Natural killer cell treated with Interleukin-12 subunit alpha and Interleukin-12 subunit beta and Interleukin-15 and Interleukin-18, amount 100 ng/mL, for 72 hours (primary cell): ENCODE measurements at regions not wholly inside any gene's neighbourhood (a gene's known extent, or its start where the extent isn't known, plus 50 kb on each side); places are given as distances from the start of the nearest gene placed in this dataset.

ENCODE experiments used
- ATAC-seq, 2 donors: fragments of 150-1000 bp; cut with Tn5 transposase in 1 of 2; sonication (Bioruptor Pico), chemical (Tn5 transposase) in 1 of 2; 2 replicates each; pipeline ENCODE4 v1.10.0; 2021
- DNase-seq: peaks from one replicate; pipeline ENCODE4 v3.0.0; 2022; ENCODE audit warnings: low spot score
- H3K27ac Mint-ChIP-seq, 2 donors: 1 replicate in 1 of 2; 2 replicates in 1 of 2; pipeline ENCODE4 v1.8.0; 2022; ENCODE audit warnings: mixed read lengths in 2 of 2, mild to moderate bottlenecking in 1 of 2, moderate library complexity in 1 of 2
- H3K27me3 Mint-ChIP-seq, 2 donors: 1 replicate in 1 of 2; 2 replicates in 1 of 2; pipeline ENCODE4 v1.8.0; 2022; ENCODE audit warnings: mixed read lengths in 2 of 2
- H3K36me3 Mint-ChIP-seq: one replicate; pipeline ENCODE4 v1.8.0; 2022; ENCODE audit warnings: mixed read lengths
- H3K4me1 Mint-ChIP-seq, 2 donors: 1 replicate in 1 of 2; 2 replicates in 1 of 2; pipeline ENCODE4 v1.8.0; 2022; ENCODE audit warnings: low read depth in 2 of 2, mixed read lengths in 2 of 2, mild to moderate bottlenecking in 1 of 2
- H3K4me3 Mint-ChIP-seq: one replicate; pipeline ENCODE4 v1.8.0; 2022; ENCODE audit warnings: mixed read lengths
- H3K9me3 Mint-ChIP-seq: 2 replicates; pipeline ENCODE4 v1.8.0; 2022; ENCODE audit warnings: mixed read lengths

DNA sequence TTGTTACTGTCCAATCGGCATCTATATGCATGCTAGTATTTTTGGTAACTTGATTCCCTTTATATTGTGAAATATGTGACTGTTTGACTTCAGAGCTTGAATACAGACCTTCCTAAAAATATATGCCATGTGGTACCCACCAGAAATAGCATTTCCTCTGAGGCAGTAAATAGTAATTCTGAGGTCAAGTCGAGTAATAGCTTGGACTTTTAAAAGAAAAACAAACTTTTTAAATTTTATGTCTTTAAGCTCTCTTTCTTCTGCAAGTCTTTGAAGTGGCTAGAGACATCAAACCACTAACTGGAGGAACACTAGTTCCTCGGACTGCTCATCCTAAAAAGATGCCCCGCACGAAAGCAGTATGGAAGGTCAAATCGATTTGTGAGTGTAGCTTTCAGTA, 396.8 kb upstream of the SLC14A2 start:
- H3K9me3 Mint-ChIP-seq = no peaks in the 10 kb centered on the region
- DNase-seq = no peak
- H3K27ac Mint-ChIP-seq = no peak overlapping the region
- H3K27me3 Mint-ChIP-seq = peaks cover 3 to 19% of the 10 kb centered on the region in 2 donors
- ATAC-seq = no peak
- no peaks in the 10 kb centered on the region for H3K36me3 Mint-ChIP-seq
- no peak overlapping the region for H3K4me3 Mint-ChIP-seq
- H3K4me1 Mint-ChIP-seq = peaks cover 0 to 3% of the 10 kb centered on the region in 2 donors

DNA sequence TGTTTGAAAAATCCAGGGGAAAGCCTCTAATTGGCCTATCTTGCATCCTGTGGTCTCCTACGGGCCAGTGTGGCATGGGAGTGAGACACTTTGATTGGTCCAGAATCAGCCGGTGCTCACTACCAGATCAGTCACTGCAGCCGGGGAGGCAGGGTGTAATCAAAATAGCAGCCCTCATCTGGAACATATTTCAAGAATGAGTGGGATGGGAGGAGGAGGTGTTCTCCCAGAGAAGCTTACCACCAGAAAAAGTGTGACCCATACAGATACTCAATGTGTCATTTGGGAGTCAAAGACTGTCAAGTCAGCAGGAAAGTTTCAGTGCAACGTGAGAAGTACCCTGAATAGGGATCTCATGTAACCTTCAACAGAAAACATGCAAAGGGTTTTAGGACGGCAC, 393.9 kb upstream of the SLC14A2 start:
- Mint-ChIP-seq H3K27ac (no peak overlapping the region), H3K36me3 (no peaks in the 10 kb centered on the region), H3K4me1 (peaks cover 0 to 3% of the 10 kb centered on the region in 2 donors), H3K4me3 (no peak overlapping the region), H3K27me3 (peaks cover 3 to 19% of the 10 kb centered on the region in 2 donors), H3K9me3 (no peaks in the 10 kb centered on the region)
- ATAC-seq (no peak), DNase-seq (no peak)

DNA sequence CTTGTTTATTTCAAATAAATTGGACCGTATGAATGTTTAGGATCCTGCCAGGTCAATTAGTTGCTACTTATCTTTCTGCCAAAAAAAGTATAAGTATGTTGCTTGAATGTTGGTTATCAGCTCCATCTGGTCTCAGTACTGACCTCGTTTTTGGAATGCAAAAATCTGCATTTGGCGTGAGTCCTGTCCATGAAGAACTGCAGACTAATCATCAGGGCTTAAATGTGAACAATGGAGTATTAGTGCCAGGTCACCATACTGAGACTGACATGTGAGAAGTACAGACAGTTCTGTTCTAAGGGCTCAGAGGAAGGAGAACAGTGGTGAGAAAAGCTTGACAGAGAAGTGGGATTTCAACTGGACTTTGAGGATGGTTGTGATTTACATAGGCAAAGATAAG, 393.1 kb upstream of the SLC14A2 start:
- H3K9me3 Mint-ChIP-seq = no peaks in the 10 kb centered on the region
- H3K36me3 Mint-ChIP-seq = no peaks in the 10 kb centered on the region
- DNase-seq (no peak), ATAC-seq (no peak)
- peaks cover 0 to 3% of the 10 kb centered on the region in 2 donors for H3K4me1 Mint-ChIP-seq
- no peak overlapping the region for H3K27ac Mint-ChIP-seq
- H3K27me3 Mint-ChIP-seq = peaks cover 3 to 19% of the 10 kb centered on the region in 2 donors
- no peak overlapping the region for H3K4me3 Mint-ChIP-seq

DNA sequence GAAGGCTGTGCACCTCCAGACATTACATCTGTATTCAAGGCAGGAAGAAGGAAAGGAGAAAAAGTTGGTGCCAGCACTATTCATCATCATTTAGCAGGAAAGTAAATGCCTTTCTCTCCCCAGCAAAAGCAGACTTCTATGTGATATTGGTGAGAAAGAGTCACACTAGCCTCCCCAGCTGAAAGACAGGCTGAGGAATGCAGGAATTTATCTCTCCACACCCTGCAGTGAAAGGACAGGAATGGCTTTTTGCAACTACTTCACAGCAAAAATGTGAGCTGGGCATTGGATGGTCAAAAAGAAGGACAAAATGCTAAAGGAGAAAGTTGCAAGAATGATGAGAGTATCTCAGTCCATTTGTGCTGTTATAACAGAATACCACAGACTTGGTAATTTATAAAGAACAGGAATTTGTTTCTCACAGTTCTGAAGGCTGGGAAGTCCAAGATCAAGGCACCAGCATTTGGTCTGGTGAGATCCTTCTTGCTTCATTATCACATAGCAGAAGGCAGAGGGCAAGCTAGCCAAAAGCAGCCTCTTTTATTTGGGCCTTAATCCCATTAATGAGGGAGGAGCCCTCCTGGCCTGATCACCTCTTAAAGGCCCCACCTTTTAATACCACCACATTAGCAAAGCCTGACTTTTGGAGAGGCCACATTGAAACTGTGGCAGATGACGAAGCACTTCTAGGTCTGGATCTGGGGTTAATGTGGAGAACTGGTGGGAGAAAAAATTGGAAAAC, 388.1 kb upstream of the SLC14A2 start:
- Mint-ChIP-seq H3K4me3 (no peak overlapping the region), H3K9me3 (no peaks in the 10 kb centered on the region), H3K27me3 (peaks cover 8 to 10% of the 10 kb centered on the region in 2 donors), H3K27ac (no peak overlapping the region), H3K4me1 (peaks cover 0 to 3% of the 10 kb centered on the region in 2 donors), H3K36me3 (no peaks in the 10 kb centered on the region)
- DNase-seq (no peak), ATAC-seq (no peak)

DNA sequence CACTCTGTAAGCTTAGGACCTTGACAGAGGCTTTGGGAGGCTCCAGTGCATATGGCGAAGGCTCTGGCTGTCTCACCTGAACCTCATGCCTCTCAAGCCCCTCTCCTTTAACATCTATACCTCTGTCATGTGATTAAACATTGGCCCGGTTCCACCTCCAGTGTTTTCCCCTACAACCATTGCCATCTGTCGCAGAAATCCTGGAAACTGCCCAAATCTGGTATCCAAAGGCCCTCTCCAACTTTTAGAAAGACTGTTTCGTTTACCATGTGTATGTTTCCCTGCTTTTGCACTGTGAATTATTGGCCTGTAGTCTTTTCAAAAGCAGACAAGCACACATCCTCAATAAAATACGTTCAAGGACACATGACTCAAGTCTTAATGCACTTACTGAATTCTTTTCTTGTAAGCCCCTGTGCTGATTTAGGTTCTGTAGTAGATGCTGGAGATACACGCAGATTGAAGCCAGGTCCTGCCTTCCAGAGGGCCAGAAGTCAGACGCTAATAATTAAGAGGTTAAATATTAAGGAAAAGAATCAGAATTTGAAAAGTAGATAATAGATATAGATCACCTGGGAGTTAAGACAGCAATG, 386.4 kb upstream of the SLC14A2 start:
- Mint-ChIP-seq H3K27ac (no peak overlapping the region), H3K4me1 (no peaks in the 10 kb centered on the region), H3K27me3 (peaks cover 0 to 5% of the 10 kb centered on the region in 2 donors), H3K36me3 (no peaks in the 10 kb centered on the region), H3K9me3 (no peaks in the 10 kb centered on the region), H3K4me3 (no peak overlapping the region)
- DNase-seq (no peak), ATAC-seq (no peak)

DNA sequence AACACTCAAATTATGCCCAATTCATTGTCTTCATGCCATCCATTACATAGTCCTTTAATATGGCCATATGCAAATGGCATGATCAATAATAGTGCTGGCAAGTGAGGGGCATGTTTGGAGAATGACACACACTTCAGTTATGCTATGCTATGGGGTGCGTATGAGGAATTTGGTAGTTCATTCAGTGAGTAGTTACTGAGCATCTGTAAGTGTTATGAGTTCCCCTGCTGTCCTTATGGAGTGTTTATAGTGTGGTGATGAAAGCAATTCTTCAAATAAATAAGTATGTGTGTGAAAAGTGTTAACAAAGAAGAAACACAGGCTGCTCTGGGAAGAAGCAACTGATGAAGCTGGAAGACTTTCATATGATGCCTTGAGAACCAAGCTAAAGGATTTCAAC, 383.7 kb upstream of the SLC14A2 start:
- no peaks in the 10 kb centered on the region for H3K9me3 Mint-ChIP-seq
- H3K4me3 Mint-ChIP-seq = no peak overlapping the region
- no peak for ATAC-seq

DNA sequence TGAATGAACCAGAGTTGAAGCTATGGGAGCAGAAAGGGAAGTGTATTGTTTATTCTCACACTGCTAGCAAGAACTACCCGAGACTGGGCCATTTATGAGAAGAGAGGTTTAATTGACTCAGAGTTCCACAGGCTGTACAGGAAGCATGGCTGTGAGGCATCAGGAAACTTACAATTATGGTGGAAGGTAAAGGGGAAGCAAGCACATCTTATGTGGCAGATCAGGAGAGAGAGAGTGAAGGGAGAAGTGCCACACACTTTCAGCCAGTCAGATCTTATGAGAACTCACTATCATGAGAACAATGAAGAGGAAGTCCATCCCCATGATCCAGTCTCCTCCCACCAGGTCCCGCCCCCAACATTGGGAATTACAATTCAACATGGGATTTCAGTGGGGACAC, 383.2 kb upstream of the SLC14A2 start:
- Mint-ChIP-seq H3K36me3 (no peaks in the 10 kb centered on the region), H3K9me3 (no peaks in the 10 kb centered on the region)

More for the DNA sequence above, 383.7 kb upstream of the SLC14A2 start:
- no peaks in the 10 kb centered on the region for H3K36me3 Mint-ChIP-seq
- peaks cover 0 to 5% of the 10 kb centered on the region in 2 donors for H3K27me3 Mint-ChIP-seq
- no peaks in the 10 kb centered on the region for H3K4me1 Mint-ChIP-seq
- DNase-seq = no peak
- no peak overlapping the region for H3K27ac Mint-ChIP-seq

DNA sequence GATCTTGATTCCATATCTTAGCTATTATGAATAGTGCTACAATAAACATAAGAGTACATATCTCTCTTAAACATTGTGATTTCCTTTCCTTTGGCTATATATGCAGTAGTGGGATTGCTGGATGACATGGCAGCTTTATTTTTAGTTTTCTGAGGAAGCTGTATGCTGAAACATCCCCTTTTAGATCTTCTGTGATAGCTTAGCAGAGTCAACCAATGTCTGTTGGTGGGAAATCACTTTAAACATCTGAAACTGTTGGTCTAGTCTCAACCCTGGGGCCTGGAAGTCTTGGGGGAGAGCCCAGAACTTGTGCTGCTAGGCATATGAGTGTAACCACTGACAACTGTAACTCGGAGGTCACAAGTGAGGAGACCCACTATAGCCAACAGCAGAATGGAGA, 378.6 kb upstream of the SLC14A2 start:
- H3K9me3 Mint-ChIP-seq = no peaks in the 10 kb centered on the region
- no peaks in the 10 kb centered on the region for H3K4me1 Mint-ChIP-seq
- H3K27ac Mint-ChIP-seq = no peak overlapping the region
- no peak overlapping the region for H3K4me3 Mint-ChIP-seq
- no peak for DNase-seq
- no peaks in the 10 kb centered on the region for H3K36me3 Mint-ChIP-seq
- ATAC-seq = no peak
- peaks cover 12 to 18% of the 10 kb centered on the region in 2 donors for H3K27me3 Mint-ChIP-seq

More for the DNA sequence above, 383.2 kb upstream of the SLC14A2 start:
- DNase-seq (no peak), ATAC-seq (no peak)
- Mint-ChIP-seq H3K27me3 (peaks cover 0 to 5% of the 10 kb centered on the region in 2 donors), H3K27ac (no peak overlapping the region), H3K4me1 (no peaks in the 10 kb centered on the region), H3K4me3 (no peak overlapping the region)

DNA sequence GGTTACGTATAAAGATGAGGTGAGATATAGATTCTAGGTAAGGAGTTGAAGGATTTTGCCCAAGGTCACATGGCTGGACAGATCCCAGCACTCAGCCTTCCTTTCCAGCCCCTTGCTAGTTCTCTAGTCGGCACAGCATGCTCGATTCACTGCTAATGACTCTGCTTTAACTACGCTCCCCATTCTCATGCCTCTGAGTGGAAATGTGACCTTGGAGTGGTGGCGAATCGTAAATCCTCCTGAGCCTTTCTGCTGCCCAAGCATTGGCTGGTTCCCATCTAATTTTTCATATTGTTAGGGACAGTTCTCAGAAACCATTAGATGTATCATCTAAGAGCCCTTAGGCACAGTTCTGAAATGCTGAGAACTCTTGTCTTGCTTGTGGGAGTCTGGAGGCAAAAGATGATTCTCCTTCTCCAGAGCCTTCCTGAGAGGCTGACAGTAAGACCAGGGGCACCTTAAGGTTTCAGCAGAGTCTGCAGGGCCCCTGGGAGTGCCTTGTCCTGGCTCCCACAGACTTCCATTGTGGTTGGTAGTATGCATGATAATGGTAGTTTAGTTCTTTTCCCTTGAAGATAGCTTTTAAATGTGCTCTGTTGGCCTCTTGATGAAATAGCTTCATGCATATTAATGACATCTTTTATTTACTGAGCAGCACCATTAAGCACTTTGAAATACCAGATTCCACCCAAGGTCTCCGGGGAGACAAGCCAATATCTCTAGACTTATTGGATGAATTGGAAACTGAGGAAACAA, 377.8 kb upstream of the SLC14A2 start:
- Mint-ChIP-seq H3K36me3 (no peaks in the 10 kb centered on the region), H3K4me3 (no peak overlapping the region), H3K27ac (no peak overlapping the region), H3K9me3 (no peaks in the 10 kb centered on the region), H3K27me3 (peaks cover 13 to 18% of the 10 kb centered on the region in 2 donors), H3K4me1 (no peaks in the 10 kb centered on the region)
- no peak for DNase-seq
- ATAC-seq = no peak

DNA sequence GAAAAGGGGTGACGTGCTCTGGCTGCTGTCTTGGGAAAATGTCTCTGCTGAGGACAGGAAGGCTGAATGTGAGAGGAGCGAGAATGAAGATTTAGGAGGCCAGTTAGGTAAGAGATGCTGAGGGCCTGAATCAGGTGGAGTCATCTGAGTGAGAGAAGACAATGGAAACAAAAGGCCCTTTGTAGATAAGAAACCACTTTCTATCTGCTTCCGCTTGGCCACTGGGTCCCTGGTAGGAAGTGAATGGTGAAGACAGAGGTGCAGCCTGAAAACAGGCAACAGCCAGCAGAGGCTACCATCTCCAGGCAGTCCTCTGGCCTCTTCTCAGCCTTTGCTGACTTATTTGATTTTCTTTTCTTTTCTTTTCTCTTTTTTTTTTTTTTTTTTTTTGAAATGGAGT, 374.0 kb upstream of the SLC14A2 start:
- H3K27me3 Mint-ChIP-seq = peaks cover 13 to 18% of the 10 kb centered on the region in 2 donors
- no peak overlapping the region for H3K4me3 Mint-ChIP-seq
- no peaks in the 10 kb centered on the region for H3K36me3 Mint-ChIP-seq
- H3K9me3 Mint-ChIP-seq = no peaks in the 10 kb centered on the region
- no peak overlapping the region for H3K27ac Mint-ChIP-seq
- H3K4me1 Mint-ChIP-seq = no peaks in the 10 kb centered on the region
- DNase-seq = no peak
- no peak for ATAC-seq

DNA sequence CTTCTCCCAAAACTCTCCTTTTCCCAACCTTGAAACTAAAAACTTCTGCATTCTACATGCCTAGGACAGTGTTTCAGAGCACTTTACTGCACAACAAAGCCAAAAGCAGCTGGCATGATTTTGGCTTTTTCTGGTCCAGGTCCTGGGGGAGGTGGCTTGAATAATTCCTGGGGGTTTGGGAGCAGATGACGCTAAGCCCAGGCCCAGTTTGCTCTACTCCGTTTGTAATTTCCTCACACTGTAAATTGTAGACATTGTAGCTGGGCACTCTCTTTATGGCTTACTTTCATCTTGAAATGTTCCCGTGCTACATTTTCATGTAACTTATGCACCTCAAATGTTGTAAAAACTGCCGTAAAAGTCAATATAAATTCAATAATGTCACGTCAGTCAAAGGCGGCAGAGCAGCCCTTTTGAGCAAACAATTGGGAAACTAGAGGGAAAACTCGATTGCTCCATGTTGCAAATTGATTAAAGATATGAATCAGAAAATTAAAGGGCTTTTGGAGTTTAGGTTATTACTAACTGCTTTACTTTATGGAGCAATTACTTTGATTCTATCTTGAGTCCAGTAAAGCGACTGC, 373.2 kb upstream of the SLC14A2 start:
- H3K27ac Mint-ChIP-seq = no peak overlapping the region
- H3K9me3 Mint-ChIP-seq = no peaks in the 10 kb centered on the region
- no peaks in the 10 kb centered on the region for H3K36me3 Mint-ChIP-seq
- ATAC-seq (no peak), DNase-seq (no peak)
- H3K4me1 Mint-ChIP-seq = no peaks in the 10 kb centered on the region
- peaks cover 13 to 18% of the 10 kb centered on the region in 2 donors for H3K27me3 Mint-ChIP-seq
- H3K4me3 Mint-ChIP-seq = no peak overlapping the region

DNA sequence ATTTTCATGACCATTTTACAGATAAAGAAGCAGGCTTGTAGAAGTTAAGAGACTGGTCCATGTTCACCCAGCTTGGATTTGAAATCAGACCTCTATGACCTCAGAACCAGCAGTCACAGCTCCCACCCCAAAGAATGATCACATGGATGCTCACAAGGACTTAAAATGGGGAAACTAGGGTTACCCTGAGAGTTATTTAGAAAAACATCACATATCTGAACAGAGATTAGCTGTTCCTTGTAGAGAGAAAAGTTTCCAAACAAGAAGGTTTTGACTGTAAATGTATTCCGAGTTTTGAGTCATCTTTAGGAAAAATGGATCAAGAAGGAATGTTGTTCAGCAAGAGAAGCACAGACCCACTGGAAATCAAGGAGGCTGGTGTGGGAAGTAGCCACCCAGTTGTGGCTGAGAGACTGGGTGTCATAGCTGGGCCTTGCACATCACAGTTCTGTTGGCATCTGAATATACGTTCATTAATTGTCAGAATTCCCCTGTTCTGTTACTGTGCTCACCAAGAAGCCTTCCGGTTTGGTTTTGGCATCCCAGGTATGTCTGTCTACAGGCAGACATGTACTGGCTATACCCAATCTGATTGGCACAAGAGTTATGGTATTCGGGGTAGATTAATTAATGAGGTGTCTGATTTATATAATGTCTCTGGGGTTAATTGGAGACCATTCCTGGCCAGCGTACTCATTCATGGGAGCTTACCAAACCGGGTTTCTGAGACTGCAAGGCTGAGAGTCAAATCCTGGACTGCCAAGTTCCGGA, 371.8 kb upstream of the SLC14A2 start:
- H3K4me3 Mint-ChIP-seq = no peak overlapping the region
- no peak for ATAC-seq

DNA sequence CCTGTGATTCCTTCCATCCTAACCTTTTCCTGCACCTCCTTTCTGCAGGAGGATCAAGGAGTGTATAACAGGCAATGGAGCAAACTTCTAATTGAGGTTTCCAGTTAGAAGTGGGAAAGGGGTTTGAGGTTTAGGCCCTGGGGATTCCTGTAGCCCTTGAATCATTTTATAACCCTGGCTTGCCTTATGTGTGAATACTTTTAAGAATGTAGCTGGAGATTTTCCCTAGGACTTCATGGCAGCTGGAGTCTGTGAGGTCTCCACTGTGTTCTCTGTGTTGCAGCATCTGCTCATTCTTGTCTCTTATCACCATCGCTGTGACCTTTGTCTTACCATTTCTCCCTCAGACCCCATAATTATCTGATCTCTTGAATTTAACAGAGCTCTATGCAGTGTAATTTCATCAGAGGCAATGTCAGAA, 370.2 kb upstream of the SLC14A2 start:
- DNase-seq (no peak), ATAC-seq (no peak)
- no peaks in the 10 kb centered on the region for H3K36me3 Mint-ChIP-seq
- H3K27ac Mint-ChIP-seq = no peak overlapping the region
- H3K4me1 Mint-ChIP-seq = no peaks in the 10 kb centered on the region
- no peaks in the 10 kb centered on the region for H3K9me3 Mint-ChIP-seq
- peaks cover 4 to 21% of the 10 kb centered on the region in 2 donors for H3K27me3 Mint-ChIP-seq
- H3K4me3 Mint-ChIP-seq = no peak overlapping the region

More for the DNA sequence above, 371.8 kb upstream of the SLC14A2 start:
- Mint-ChIP-seq H3K27ac (no peak overlapping the region), H3K27me3 (peaks cover 9 to 20% of the 10 kb centered on the region in 2 donors), H3K4me1 (no peaks in the 10 kb centered on the region), H3K36me3 (no peaks in the 10 kb centered on the region), H3K9me3 (no peaks in the 10 kb centered on the region)
- no peak for DNase-seq
